ENCODE measurements at regions not wholly inside any gene's neighbourhood (a gene's known extent, or its start where the extent isn't known, plus 50 kb on each side); places are given as distances from the start of the nearest gene placed in this dataset.
"Not testable (repeated sequence)": the region's sequence is repeated elsewhere in the genome, so short reads cannot be mapped to it uniquely, and the experiment has no call there.

GRCh38 chr17:51347851-51348584, 87.7 kb downstream of the UTP18 start:
- peak; percentile 20 for DNase-seq (ENCODE audit: low spot score)

DNA sequence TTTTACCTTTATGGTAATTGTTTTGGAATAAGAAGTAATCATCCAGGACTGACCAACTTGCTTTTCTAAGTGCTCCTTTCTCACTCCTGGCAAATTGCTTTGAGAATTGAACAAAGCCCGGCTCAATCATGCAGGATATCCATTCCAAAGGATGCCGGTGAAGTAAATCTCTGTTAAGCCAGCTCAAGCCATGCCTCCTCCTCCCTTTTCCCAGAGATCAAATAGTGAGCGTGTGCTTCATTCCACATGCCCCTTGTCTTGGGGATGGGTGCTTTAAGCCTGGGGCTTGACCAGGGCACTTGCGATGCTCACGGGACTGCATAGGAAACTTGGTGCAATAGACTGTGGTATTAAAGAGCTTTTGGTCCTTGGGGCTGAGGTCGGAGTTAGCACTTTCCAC, 90.7 kb downstream of the UTP18 start:
- DNase-seq (ENCODE audit: low spot score), result no peak

DNA sequence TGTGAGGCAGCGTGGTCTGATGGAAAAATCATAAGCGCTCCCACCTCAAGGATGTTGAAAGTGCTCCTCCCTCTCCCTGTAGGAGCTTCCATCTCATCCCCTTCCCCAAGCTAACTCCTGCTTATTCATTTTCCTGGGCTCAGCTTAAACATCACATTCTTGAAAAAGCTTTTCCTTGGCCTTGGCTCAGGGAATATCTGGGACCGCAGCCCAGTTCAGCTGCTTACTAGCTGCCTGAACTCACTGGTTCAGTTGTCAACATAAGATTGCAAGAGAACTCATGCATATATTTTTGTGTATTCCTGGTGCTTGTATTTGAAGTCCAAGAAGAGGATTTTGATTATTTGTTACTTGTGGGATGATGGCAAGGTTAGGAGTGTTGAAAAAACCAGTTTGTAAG, 91.5 kb downstream of the UTP18 start:
- DNase-seq (ENCODE audit: low spot score), result no peak

DNA sequence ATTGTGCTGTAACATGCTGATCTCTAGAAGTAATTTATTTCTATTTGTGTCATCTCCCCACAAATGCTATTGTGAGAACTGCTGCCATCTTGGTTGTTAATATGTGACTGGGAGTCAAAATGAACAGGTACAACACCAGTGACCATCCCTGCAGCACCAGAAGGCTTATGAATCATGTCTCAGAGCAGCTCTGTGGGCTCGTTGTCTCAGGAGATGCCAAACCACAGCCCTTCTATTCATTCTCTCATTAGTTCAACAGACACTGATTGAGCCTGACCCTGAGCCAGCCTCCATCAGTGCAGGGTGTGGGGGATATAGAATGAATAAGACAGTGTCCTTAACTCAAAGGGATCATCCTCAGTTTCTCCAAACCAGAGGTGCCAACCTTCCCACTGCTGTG, 92.5 kb downstream of the UTP18 start:
- no peak for DNase-seq (ENCODE audit: low spot score)

- no peak for DNase-seq (ENCODE audit: low spot score)
Observed at GRCh38 chr17:51353296-51353695, 93.0 kb downstream of the UTP18 start.

DNA sequence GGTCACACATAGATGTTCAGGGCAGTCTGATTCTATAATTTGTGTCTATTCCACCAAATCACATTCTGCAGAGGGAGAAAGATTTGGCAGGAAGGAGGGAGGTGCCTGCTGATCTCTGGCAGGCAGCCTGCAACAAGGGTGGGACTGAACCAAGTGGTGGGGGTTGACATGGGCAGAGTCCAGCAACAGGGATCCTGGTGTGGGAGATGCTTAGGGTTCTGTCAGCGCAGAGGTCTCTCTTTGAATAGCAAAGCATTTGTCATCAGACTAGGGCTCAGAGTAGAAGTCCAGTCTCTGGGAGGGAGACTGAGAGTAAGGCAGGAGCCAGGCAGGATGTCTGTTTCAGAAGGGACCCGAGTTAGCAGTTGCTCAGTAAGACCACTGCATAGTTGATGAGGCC, 94.6 kb downstream of the UTP18 start:
- DNase-seq (ENCODE audit: low spot score), result no peak

- DNase-seq (ENCODE audit: low spot score), result no peak
Observed at GRCh38 chr17:51355441-51356410, 95.4 kb downstream of the UTP18 start.

DNA sequence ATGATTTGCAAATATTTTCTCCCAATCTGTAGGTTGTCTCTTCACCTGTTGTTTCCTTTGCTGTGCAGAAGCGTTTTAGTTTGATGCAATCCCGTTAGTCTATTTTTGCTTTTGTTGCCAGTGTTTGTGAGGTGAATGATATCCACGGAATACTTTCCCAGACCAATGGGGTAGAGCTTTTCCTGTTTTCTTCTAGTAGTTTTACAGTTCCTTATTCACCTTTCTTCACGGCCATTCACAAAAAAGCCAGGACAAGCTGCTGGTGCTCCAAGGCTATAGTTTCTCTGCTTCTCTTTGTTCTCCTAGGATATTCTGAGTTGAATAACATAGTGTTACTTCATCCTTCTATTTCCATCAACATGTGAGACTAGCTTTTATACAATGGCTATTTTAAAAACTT, 98.7 kb downstream of the UTP18 start:
- no peak for DNase-seq (ENCODE audit: low spot score)

- no peak for DNase-seq (ENCODE audit: low spot score)
Observed at GRCh38 chr17:51362811-51363585, 102.7 kb downstream of the UTP18 start.

- no peak for DNase-seq (ENCODE audit: low spot score)
Observed at GRCh38 chr17:51365090-51365489, 104.7 kb downstream of the UTP18 start.

- no peak for DNase-seq (ENCODE audit: low spot score)
Observed at GRCh38 chr17:51366866-51367265, 106.5 kb downstream of the UTP18 start.

GRCh38 chr17:51367836-51368235, 107.5 kb downstream of the UTP18 start:
- DNase-seq (ENCODE audit: low spot score), result not testable (repeated sequence)

- peak; percentile 68 for DNase-seq (ENCODE audit: low spot score)
Observed at GRCh38 chr17:51371732-51372151, 111.4 kb downstream of the UTP18 start.

GRCh38 chr17:51372345-51373004, 112.1 kb downstream of the UTP18 start:
- DNase-seq (ENCODE audit: low spot score), result peak; percentile 71

DNA sequence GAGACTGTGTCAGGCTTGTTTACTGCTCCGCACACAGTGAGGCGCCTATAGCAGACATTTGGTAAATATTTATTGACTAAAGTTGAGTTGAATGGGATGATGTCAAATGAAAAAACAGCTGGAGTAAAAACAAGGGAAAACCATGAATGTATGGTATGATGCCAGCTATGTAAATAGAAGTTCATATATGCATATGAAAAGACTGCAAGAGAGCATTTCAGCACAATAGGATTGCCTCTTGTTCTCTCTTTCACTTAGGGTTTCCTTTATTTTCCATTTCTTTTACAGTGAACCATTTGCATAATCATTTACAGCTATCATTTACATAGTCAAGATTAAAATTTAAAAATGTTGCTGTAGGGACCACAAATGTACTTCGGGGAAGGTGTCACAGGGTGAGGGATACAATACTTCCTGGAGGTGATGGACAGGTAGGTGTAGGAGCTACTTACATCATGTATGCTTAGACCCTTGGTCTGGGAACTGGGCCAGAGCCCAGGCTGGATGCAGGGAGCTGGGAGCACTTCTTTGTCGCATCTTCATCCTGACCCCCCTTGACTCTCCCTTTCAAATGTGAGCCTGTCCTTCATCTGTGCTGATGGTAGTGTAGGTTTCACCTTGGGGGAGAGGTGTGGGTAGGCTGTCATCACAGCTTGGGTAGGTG, 113.3 kb downstream of the UTP18 start:
- no peak for DNase-seq (ENCODE audit: low spot score)

- DNase-seq (ENCODE audit: low spot score), result no peak
Observed at GRCh38 chr17:51374209-51374608, 113.9 kb downstream of the UTP18 start.

- DNase-seq (ENCODE audit: low spot score), result no peak
Observed at GRCh38 chr17:51375771-51376170, 115.4 kb downstream of the UTP18 start.

- no peak for DNase-seq (ENCODE audit: low spot score)
Observed at GRCh38 chr17:51376739-51377138, 116.4 kb downstream of the UTP18 start.

DNA sequence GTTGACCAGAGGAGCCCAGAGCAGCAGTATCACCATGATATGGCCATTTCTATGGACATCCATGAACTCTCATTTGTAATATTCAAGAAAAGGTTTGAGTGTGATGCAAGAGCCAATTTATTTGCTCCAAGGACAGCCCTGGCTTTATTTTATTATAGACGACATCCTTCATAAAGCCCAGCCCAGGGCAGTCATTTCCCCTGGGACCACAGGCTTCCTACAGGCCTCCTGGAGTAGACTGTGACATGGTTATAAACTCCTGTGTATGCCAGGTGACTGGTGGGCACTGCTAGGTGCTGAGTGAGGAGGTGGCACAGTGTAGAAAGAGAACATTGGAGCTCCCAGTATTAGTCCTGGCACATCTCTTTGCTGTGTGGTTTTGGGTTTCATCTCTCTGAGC, 120.9 kb downstream of the UTP18 start:
- no peak for DNase-seq (ENCODE audit: low spot score)

- DNase-seq (ENCODE audit: low spot score), result no peak
Observed at GRCh38 chr17:51385208-51385607, 124.9 kb downstream of the UTP18 start.

GRCh38 chr17:51387582-51387981, 127.2 kb downstream of the UTP18 start:
- DNase-seq (ENCODE audit: low spot score), result no peak
